Panc1 (cell line): ENCODE measurements at regions not wholly inside any gene's neighbourhood (a gene's known extent, or its start where the extent isn't known, plus 50 kb on each side); places are given as distances from the start of the nearest gene placed in this dataset.
A peak's percentile ranks its signal among the peaks of the same experiment; 100 is the strongest.

Experiments used
- ATAC-seq: fragments of 200-7000 bp; cut with Tn5 transposase; 2 replicates; pipeline ENCODE4 v1.9.1; 2020; ENCODE audit warnings: mild to moderate bottlenecking, moderate library complexity
- BruUV-seq: library from RNA; stranded (reverse); fragments of 400-500 nt; replicated peaks from 2 replicates; lab custom pipeline; 2021; lab: Mats Ljungman, UMichigan
- CTCF ChIA-PET: fragments of 300-600 bp; sonication (Branson Sonifier 250); formaldehyde crosslinking; loops from one replicate; lab custom pipeline; 2022; ENCODE audit warnings: antibody characterized with exemption; lab: Charles Lee
- POLR2A ChIA-PET: fragments of 300-600 bp; sonication (Branson Sonifier 250); formaldehyde crosslinking; loops from one replicate; lab custom pipeline; 2022; ENCODE audit warnings: antibody characterized with exemption; lab: Charles Lee
- DNase-seq: peaks from one replicate; pipeline ENCODE4 v3.0.0-alpha.2; 2010; ENCODE audit warnings: low read depth, low spot score
- H3K27ac ChIP-seq: 2 replicates; pipeline ENCODE4 v1.5.1; 2011; ENCODE audit warnings: mild to moderate bottlenecking, low read length, inconsistent platforms
- H3K27me3 ChIP-seq: fragments of 200-500 bp; sonication (Bioruptor generic); 2 replicates; pipeline ENCODE4 v1.6.0; 2014; ENCODE audit warnings: low read length, inconsistent platforms; ENCODE audit not compliant: control insufficient read depth, insufficient read depth
- H3K36me3 ChIP-seq: fragments of 200-500 bp; sonication (Bioruptor generic); 2 replicates; pipeline ENCODE4 v1.5.1; 2014; ENCODE audit warnings: inconsistent platforms, mild to moderate bottlenecking, low read length, moderate library complexity; ENCODE audit not compliant: control insufficient read depth, insufficient read depth
- H3K4me1 ChIP-seq: 2 replicates; pipeline ENCODE4 v1.5.1; 2011; ENCODE audit warnings: inconsistent platforms, mild to moderate bottlenecking, low read length, moderate library complexity; ENCODE audit not compliant: control insufficient read depth, insufficient read depth
- H3K4me3 ChIP-seq, 2 experiments: 2 replicates each; pipeline ENCODE4 v1.5.1; 2011 to 2012; ENCODE audit warnings: low read depth in 2 of 2, low read length in 2 of 2, mild to moderate bottlenecking in 2 of 2, inconsistent platforms in 1 of 2, moderate library complexity in 1 of 2
- H3K9me3 ChIP-seq: fragments of 200-500 bp; sonication (Bioruptor generic); 2 replicates; pipeline ENCODE4 v1.5.1; 2014; ENCODE audit warnings: low read depth, mild to moderate bottlenecking, inconsistent platforms, low read length, moderate library complexity; ENCODE audit not compliant: control insufficient read depth, insufficient read depth
- POLR2AphosphoS5 ChIP-seq: IDR thresholded peaks from 2 replicates; pipeline ENCODE4 v1.6.1; 2012; ENCODE audit warnings: mild to moderate bottlenecking, low read depth, low read length, moderate library complexity
- SIN3A ChIP-seq: IDR thresholded peaks from 2 replicates; pipeline ENCODE4 v1.6.1; 2012; ENCODE audit warnings: low read depth, mild to moderate bottlenecking, low read length, moderate library complexity, borderline replicate concordance; ENCODE audit not compliant: insufficient read depth
- TCF7L2 ChIP-seq: IDR thresholded peaks from 2 replicates; pipeline ENCODE4 v1.6.1; 2011; ENCODE audit warnings: mild to moderate bottlenecking, low read depth, low read length, inconsistent platforms
- in situ Hi-C: cut with HindIII; loops from 2 replicates; pipeline ENCODE4 v1.10.0; 2016; ENCODE audit warnings: low sequenced_read_pairs, low pct_unique_long_range_greater_than_20kb
- intact Hi-C: fragments of 100-400 bp; cut with micrococcal nuclease; formaldehyde crosslinking; loops from one replicate; pipeline ENCODE4 v1.10.0; 2022; ENCODE audit not compliant: unreplicated experiment
- TF ChIP-seq, protein P1 (sequence below): fragments of 450-650 bp; IDR thresholded peaks from 2 replicates; pipeline ENCODE4 v1.5.1; 2017; ENCODE audit warnings: mild to moderate bottlenecking
- TF ChIP-seq, protein P2 (sequence below), 2 experiments: IDR thresholded peaks; 2 replicates each; pipeline ENCODE4 v1.6.1; 2011 to 2012; ENCODE audit warnings: low read depth in 2 of 2, control low read depth in 1 of 2, low read length in 1 of 2, mild to moderate bottlenecking in 1 of 2, moderate library complexity in 1 of 2; ENCODE audit not compliant: insufficient read depth in 1 of 2

GRCh38 chr15:70259640-70260508 lies 162.2 kb upstream of the TLE3 start:
- no peaks in the 10 kb centered on the region for H3K36me3 ChIP-seq
- in situ Hi-C loops (loop anchor here (5.0 kb wide), 1 partner anchor 77 kb away; no protein-coding TSS in a partner anchor), intact Hi-C loops (no loop called here)
- BruUV-seq = no TSS peak
- POLR2A ChIA-PET = no interaction called here
- H3K4me1 ChIP-seq = 0 out of 2 replicates have a peak, but pooled peaks cover 7% of the 10 kb centered on the region
- no peaks in the 10 kb centered on the region for H3K27me3 ChIP-seq
- DNase-seq (no peak), ATAC-seq (peak; percentile 62)
- H3K4me3 ChIP-seq = no peak overlapping the region
- no peak overlapping the region for H3K27ac ChIP-seq
- CTCF ChIA-PET = no interaction called here
- TF ChIP-seq SIN3A (no peak), POLR2AphosphoS5 (no peak), TCF7L2 (no peak)
- TF ChIP-seq, protein P1, sequence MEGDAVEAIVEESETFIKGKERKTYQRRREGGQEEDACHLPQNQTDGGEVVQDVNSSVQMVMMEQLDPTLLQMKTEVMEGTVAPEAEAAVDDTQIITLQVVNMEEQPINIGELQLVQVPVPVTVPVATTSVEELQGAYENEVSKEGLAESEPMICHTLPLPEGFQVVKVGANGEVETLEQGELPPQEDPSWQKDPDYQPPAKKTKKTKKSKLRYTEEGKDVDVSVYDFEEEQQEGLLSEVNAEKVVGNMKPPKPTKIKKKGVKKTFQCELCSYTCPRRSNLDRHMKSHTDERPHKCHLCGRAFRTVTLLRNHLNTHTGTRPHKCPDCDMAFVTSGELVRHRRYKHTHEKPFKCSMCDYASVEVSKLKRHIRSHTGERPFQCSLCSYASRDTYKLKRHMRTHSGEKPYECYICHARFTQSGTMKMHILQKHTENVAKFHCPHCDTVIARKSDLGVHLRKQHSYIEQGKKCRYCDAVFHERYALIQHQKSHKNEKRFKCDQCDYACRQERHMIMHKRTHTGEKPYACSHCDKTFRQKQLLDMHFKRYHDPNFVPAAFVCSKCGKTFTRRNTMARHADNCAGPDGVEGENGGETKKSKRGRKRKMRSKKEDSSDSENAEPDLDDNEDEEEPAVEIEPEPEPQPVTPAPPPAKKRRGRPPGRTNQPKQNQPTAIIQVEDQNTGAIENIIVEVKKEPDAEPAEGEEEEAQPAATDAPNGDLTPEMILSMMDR = no peak
- TF ChIP-seq, protein P2, sequence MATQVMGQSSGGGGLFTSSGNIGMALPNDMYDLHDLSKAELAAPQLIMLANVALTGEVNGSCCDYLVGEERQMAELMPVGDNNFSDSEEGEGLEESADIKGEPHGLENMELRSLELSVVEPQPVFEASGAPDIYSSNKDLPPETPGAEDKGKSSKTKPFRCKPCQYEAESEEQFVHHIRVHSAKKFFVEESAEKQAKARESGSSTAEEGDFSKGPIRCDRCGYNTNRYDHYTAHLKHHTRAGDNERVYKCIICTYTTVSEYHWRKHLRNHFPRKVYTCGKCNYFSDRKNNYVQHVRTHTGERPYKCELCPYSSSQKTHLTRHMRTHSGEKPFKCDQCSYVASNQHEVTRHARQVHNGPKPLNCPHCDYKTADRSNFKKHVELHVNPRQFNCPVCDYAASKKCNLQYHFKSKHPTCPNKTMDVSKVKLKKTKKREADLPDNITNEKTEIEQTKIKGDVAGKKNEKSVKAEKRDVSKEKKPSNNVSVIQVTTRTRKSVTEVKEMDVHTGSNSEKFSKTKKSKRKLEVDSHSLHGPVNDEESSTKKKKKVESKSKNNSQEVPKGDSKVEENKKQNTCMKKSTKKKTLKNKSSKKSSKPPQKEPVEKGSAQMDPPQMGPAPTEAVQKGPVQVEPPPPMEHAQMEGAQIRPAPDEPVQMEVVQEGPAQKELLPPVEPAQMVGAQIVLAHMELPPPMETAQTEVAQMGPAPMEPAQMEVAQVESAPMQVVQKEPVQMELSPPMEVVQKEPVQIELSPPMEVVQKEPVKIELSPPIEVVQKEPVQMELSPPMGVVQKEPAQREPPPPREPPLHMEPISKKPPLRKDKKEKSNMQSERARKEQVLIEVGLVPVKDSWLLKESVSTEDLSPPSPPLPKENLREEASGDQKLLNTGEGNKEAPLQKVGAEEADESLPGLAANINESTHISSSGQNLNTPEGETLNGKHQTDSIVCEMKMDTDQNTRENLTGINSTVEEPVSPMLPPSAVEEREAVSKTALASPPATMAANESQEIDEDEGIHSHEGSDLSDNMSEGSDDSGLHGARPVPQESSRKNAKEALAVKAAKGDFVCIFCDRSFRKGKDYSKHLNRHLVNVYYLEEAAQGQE (IDR thresholded peaks at IDR 0.05; ENCODE audit: insufficient read depth in 1 of 2, low read depth in 2 of 2, low read length in 1 of 2) = no peak
- H3K9me3 ChIP-seq = no peaks in the 10 kb centered on the region

GRCh38 chr15:70259028-70259424 lies 161.3 kb upstream of the TLE3 start:
- Histone ChIP-seq H3K36me3 (no peaks in the 10 kb centered on the region), H3K27ac (no peak overlapping the region; the same call in 1 of the 2 replicates), H3K4me1 (0 out of 2 replicates have a peak, but pooled peaks cover 4% of the 10 kb centered on the region), H3K9me3 (no peaks in the 10 kb centered on the region), H3K27me3 (no peaks in the 10 kb centered on the region), H3K4me3 (no peak overlapping the region)
- POLR2A ChIA-PET = no interaction called here
- in situ Hi-C loops (loop anchor here (5.0 kb wide), 1 partner anchor 78 kb away; no protein-coding TSS in a partner anchor), intact Hi-C loops (no loop called here)
- CTCF ChIA-PET = interaction anchor here (0.7 kb wide), 1 partner anchor 207 kb away, joined by 4 read pairs; no protein-coding TSS in a partner anchor
- BruUV-seq = no TSS peak
- DNase-seq = no peak
- TF ChIP-seq SIN3A = no peak
- TF ChIP-seq, protein P2 (IDR thresholded peaks at IDR 0.05; ENCODE audit: insufficient read depth in 1 of 2, low read depth in 2 of 2, low read length in 1 of 2) = no peak
- no peak for TF ChIP-seq POLR2AphosphoS5
- TF ChIP-seq, protein P1 = no peak
- TF ChIP-seq TCF7L2 = no peak
- no peak; the same call in 1 of the 2 replicates for ATAC-seq
